Globus pallidus (tissue), 1 donor: ENCODE measurements at regions not wholly inside any gene's neighbourhood (a gene's known extent, or its start where the extent isn't known, plus 50 kb on each side); places are given as distances from the start of the nearest gene placed in this dataset.

Experiments
- DNase-seq: peaks from one replicate; pipeline ENCODE4 v3.0.0-alpha.2; 2015; ENCODE audit warnings: low spot score

DNA sequence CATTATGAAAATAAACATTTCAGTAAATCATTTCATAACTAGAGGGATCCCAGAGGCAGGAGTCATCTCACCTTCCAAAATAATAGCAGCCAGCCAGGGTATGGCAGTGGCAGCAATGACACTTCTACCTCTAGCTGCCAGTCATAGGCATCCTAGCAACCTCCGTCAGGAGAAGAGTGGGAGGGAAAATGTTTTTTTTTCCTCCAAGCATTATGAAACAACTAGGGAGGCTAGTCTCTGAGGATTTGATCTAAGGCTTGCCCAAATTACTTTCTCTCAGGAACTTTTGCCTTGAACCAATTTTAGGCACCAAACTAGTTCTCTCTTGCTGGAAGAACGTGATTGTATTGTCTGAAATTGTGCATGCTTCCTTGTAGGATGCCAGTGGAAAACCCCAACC is 208.7 kb upstream of the PREP start:
- no peak for DNase-seq

DNA sequence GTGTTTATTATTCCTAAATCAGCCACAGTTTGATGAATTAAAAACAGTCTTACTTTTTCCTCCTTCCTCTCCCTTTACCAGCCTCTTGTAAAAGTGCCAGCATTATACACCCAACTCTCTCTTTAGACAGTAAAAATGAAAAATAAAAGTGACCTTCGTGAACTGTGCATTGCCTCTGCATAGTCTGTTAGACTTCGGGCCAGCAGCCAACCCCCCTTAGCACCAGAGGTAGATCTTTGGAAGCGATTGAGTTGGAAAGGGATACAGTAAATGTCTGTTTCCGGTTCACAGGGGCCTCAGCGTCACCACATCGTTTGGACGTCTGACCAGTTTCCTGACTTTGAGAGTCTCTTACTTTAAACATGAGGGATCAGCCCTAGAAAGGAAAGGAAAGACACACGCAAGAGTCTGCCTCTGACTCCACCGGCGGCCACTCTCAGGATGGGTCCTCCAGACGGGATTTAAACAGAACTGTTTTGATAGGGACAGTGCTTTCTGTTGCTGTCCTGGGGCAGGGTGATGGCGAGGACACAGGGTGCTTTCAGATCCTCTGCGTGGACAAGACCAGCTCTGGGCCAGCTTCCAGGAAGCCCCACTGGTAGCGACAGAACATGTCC is 206.6 kb upstream of the PREP start:
- DNase-seq, result peak; percentile 17

DNA sequence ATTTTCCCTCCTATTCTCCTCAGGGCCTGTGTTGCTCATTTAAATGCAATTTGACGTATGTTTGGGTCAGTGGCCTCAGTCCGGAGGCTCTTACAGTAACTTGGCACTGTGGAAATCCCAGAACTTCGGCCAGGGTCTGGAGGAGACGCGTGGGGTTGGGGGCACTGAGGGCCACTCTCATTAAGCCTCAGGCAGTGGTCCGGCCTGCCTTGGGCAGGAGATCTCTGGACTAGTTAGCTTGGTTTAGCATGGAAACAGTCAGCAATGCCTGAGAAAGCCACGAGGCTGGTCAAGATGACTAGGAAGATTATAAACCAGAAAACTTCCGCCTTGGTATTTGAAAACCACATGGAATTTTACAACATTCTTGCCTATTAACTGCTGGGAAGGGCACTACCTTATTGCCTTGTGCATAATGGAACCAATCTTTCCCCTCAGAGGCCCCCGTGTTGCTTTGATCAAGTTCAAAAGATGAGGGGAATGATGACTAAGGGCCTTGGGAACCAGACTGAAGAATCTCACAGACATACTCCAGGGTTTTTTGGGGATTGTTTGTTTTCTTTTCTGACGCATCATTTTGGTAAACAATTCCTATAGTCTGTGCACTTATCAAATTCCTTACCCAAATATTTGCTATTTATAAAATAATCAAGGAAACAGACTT is 206.0 kb upstream of the PREP start:
- no peak for DNase-seq

DNA sequence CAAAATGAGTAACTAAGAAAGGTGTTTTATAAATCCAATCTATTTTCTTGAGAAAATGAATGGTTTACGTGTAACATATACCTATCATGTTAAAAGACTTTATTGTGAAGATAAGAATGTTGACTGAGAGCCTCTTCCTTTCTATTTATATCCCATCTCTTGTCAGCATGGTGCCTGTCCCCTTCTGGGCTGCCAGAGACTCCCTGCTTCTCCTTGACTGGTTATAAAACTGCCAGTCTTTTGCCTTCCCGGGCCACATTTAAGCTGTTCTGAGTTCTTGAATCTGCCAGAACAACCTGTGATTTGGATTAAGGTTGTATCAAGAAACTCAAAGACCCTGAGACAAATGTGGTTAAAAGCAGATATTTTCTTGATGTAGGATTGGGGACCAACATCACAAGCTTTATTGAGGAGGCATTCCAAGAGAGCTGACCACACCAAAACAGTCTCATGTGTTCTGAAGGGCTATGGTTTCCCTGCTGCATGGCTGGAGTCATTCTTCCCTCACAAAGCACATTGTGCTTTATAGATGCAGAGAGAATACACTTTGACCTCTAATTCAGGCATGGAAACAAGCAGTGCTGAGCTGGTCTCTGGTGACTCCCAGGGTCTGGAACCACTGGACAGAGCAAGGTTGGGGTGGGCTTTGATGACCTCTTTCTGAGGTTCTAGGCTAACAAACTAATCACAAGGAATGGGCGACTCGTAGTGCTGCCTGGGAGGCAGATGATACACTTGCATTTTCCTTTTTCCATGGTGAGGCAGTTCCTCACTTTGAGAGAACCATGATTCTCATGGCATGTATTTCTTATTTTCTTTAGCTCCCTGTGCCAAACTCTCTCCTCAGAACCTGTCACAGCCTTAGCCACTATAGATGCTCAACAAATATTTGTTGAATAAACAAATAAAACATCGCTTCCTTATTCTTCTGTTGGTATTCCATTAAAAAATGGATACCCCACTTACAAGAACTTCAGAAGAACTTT is 205.0 kb upstream of the PREP start:
- DNase-seq, result no peak

DNA sequence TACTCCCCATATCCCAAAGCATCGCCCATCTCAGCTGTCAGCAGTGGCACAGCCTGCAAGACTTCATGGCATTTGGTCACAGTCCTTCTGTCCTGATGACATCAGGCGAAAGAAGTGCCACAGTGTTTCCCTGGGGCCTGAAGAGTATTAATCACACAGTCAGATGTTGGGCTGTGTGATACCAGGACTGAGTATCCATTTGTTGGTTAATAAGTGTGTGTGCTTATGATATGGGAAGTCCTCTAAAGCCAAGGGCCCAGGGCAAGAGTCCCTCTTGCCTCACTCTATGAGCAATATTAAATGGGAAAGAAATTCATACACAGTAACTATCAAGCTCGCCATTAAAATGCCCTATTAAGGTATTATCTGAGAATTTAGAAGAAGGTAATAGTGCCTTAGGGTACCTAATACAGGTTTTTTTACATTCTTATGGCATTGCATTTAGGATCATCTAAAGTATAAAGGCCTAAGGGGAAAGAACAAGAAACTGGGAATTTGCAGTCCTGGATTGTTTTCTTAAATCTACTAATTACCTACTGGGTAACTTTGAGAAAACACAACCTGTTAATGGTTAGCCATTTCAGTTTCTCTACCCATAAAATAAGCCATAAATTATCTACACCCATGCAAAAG is 204.1 kb upstream of the PREP start:
- DNase-seq, result no peak

DNA sequence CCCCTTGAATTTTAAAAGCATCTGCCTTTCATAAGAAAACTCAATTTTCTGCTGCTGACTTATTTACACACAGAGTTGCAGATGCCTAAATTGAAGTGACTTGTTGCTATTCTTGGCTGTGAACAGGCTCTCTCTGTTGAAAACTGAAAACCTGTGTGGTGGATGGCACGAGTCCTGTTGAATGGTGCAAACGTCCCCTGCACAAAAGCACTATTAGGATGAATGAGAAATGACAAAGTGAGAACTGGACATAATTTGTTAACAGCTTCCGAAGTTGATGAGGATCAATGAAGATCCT is 201.7 kb upstream of the PREP start:
- no peak for DNase-seq

DNA sequence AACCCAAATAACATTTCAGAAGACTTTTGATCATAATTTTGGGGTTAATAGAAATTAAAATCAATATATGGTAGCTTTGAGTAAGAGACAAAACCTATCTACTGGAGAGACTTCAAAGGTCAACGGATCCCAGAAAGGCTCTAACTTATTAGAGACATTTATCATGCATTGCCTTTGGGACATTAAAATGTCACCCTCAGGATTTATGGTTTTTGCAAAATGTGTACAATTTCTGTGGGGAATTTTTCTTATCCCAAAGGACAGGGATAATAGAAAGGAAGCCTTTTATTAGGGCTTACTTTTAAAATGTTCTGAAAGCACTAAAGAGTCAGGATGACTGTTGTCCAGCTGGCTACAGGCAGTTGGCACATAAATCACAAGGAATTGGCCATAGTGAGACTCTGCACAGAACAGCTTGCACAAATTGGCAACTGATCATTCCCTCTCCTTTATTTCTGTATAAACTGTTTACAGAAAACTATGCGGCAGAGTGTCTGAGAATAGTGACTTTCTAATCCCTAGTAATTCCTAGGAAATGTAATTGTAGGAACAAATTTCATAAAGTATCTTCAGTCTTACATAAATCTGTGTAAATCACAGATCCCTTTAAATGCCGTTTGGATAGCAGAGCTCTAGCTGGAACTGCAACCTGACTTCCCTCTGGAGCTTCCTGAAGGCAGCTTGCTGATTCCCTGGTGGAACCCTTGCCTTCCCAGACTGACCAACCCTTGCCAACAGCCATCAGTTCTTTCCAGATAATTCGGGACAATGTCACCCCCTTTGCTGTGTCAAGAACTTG is 201.1 kb upstream of the PREP start:
- peak; percentile 31 for DNase-seq

DNA sequence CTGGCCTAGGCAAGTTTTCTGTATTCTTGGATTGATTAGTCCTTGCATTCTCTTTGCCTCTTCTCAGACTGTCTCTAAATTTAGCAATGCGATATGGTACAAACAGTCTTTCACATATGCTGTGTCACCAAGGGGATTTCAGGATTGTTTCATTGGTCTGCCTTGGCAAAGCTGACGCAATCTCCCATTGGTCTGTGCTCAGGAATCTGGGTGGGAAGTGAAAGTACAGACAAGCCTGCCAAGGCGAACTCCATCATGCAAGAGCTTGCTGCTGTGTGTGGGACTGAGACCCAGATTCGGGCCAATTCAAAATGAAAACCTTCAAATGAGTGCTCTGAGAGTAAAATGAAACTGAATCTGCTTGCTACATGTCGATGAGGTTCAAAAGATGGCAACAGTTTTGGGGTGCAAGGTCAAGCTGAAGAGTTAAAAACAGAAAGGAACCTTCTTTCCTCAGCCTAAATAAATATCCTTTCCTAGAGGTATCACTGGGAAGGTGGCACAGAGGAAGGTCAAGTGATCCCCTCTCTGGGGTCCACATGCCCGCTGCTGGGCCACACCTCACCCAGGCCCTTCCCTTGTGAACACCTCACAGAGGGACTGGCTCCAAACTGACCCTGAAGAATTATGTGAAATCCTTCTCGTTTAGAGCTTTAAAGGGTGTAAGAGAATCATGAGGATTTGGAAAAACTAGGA is 198.8 kb upstream of the PREP start:
- DNase-seq, result peak; percentile 61

DNA sequence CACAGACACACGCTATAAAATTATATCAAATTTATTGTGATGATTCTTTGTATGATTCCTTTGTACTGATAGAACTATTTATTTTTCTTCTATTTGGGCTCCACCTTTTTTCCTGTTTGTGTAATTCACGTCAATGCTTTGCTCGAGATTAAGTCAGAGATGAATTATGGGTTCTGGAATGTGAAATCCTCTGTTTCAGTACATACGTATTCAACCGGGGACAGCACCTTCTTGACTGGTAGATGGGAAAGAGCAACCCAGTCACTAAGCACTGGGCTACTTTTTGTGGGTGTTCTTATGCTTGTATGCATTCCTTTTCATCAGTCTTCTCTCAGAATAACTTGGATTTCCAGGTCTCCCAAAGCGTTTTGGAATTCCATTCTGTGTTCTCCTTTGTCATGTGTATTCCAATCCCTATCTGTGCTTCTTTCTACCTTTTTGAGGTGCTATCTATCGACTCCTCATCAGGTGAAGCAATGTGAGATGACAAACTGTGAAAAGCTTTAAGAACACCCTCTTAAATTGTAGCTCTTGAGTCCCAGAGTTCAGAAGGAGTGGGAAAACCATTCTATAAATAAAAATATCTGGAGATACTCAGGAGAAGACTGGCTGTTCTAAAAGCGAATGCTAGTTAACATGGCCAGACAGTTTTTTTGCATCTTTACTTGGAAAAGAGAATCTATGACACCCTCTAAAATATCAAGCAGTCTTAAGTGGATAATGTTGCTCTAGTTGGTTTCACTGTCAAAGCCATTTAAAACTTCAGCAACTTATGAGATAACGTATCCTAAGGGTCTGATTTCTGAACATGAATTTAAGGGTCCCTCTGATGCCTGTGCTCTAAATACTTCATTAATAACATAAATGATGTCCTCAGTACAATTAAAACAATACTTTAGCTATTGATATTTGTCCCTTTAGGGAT is 197.7 kb upstream of the PREP start:
- DNase-seq, result no peak

DNA sequence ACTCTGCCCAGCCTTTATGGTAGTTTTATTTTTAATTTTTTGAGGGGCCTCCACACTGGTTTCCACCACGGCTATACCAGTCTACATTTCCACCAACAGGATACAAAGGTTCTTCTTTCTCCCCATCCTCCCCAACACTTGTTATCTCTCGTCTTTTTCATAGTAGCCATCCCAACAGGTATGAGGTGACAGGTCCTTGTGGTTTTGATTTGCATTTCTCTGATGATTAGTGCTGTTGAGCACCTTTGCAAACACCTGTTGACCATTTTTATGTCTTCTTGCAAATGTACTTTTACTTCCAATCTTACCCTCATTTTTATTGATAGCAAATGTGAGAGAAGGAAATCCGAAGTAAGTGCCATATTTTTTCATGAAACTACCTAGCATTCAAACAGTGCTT is 195.4 kb upstream of the PREP start:
- DNase-seq, result no peak

DNA sequence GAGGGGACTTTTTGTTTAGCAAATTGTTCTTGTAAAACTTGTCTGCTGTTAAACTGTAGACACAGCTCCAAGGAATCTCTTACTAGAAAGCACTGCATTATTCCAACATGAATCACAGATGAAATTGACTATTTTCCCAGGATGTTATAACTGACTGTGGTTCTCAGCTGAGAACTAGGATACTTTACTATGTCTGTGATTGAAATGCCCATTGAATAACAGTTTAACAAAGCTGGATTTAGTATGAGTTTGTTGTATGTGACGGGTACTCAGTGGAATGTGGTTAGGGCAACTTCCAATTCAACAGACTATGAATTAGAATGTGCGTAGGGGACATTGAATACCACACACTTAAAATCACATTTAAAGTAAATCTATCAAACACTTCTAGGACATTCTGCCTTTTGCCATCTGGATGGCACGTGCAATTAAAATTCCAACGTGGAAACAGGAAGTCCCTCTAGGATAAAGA is 193.4 kb upstream of the PREP start:
- DNase-seq, result no peak

DNA sequence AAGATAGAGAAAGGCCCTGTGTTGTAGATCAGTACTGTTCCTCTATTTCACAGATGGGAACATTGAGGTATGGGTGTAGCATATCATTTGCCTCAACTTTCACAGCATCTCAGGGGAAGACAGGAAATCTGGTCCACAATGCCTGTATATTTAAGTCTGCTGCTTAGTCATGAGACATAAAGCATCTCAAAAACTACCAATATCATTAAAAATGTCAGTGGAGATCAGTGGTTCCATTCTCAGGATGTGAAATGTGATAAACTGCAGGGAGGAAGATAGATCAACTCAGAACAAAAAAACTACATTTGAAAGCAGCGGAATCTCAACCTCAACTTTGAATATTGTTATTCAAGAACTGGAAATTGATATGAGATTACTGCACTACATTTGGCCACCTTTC is 192.9 kb upstream of the PREP start:
- no peak for DNase-seq

DNA sequence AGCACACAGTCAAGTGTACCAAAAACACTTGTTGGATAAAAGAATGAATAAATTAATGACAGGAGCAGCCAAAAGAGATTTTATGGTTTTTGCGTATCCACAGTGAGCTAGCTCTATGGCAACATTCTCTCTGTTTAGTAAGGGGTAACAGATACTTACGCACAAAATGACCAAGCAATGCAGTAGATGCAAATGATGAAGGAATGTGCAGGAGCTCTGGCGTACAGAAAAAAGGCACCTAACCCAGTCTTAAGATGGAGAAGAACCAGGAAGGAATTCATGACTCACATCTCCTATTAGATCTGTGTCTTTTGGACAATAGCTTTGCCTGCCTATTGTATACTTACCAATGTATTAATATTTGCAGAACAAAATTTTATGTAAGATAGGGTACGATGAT is 191.9 kb upstream of the PREP start:
- DNase-seq, result no peak

DNA sequence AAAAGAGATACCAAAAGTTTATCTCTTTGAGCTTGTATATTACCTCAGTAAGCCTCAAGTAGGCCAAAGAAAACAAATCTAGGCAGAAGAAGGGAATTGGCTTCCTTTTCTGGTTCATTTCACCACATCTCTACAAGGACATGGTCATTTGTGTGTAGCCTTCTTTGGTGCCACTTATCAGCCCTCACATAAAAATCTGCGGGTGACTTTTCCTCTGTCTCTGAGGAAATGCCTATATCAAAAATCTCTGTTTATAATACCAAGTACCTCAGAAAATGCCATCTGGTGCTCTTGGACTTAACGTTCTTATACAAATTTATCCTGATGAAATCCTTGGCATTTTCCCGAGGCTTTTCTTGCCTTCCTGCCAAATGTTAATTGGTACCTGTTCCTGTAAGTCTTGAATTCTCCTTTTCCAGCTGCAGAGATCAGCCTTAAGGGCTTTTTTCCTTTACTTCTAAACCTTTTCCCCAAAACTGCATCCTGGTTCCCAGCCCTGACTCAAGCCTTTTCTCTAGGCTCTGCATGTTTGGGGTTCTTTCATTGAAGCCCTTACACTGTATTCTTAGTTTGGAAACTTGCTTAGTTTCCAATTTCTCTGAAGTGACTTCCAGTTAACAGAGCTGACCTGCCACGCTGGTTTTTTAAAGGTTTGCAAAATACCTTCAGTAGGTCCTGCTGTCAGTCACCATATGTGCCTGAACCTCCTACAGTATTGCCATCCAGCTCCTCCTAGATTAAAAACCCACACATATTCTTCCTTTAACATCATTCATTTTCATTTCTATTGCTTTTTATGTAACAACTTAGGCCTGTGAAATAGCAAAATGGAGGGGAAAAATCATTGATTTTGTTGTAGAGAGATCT is 191.2 kb upstream of the PREP start:
- DNase-seq, result no peak

DNA sequence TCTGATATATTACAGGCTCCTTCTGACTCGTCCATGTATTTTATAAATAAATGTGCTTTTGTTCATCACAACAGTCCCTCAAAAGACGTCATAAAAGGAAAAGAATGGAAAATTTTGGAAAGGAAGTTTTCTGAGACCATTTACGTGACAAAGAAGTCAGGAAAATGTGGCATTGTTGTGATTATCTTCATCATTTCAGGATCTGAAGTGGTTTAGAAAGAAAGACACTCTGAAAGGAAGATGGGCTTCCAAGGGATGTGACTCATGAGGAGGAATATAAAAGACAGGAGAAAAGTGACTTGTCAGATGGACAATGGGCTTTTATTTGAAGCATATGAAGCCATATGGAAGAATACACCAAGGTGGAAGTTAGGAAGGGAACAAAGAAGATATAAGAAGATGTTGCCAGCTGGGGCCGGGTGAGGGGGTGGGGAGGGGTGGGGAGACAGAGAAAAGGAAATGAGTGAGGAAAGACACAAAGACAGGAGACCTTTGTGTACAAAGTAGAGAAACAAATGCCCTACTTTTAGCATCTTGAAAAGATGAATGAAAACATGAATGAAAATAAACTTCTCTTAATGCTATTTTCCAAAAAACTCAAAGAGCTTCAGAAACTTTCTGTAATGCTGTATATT is 190.3 kb upstream of the PREP start:
- DNase-seq, result no peak

DNA sequence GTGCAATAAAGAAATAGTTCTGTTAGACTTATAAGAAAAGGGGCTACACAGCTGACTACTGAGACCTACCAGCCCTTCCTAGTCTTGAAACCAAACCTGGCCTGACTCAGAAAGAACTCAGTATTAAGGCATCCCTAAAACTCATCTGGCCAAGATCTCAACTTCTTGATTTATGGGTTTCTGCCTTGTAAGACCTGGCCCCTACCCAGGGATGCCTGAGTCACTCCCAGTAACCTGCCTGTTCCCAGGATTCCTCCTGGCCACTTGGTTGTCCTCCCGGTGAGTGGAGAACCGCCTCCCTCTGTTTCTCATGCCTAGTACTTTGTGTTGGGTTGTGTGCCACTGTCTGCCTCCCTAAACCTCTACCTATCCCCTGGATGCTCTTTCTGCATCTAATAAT is 189.4 kb upstream of the PREP start:
- no peak for DNase-seq

DNA sequence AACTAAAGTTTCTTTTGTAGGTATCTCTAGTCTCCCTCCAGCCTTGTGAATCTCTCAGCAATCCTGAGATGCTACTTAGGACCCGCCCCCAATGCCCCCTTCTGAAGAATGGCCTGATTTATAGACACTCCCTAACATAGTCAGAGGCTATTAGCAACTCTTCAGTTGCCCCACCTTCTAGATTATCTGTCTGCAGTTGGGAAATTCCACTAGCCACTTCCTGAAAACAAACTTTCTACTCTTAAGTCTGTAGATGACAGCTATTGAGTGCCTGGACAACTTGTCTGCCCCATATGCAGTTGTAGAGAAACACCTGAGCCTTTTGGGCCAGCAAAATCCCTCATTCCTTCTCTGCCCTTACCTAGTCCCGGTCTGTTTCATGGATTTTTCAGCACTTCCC is 188.2 kb upstream of the PREP start:
- DNase-seq, result no peak

DNA sequence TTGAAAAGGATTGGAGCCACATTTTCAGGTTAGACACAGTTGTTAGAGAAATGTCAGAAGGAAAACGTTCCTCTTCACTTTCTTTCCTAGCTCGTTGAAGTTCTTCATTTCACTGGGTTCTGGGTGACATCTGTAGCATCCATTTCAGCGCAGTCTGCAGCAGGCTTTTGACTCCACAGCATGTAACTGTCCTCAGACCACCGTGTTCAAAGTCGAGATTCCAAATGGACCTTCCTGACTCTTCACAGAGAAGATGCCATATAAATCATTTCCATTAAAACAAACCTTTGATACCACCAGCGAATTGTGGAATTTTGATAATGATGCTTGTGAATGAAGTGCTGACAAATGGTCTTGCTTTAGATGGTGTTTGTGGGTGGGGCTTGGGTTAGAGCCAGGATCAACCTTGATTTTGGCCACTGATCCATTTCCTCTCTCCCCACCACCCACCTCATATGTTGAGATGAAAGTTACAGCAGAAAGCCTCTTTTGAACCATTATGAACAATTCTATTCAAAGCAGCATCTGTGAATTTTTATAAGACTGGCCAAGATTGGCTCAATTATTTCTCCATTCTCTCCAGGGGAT is 185.3 kb upstream of the PREP start:
- DNase-seq, result no peak
